ENCODE measurements at regions not wholly inside any gene's neighbourhood (a gene's known extent, or its start where the extent isn't known, plus 50 kb on each side); places are given as distances from the start of the nearest gene placed in this dataset.
"Not testable (repeated sequence)": the region's sequence is repeated elsewhere in the genome, so short reads cannot be mapped to it uniquely, and the experiment has no call there.

DNA sequence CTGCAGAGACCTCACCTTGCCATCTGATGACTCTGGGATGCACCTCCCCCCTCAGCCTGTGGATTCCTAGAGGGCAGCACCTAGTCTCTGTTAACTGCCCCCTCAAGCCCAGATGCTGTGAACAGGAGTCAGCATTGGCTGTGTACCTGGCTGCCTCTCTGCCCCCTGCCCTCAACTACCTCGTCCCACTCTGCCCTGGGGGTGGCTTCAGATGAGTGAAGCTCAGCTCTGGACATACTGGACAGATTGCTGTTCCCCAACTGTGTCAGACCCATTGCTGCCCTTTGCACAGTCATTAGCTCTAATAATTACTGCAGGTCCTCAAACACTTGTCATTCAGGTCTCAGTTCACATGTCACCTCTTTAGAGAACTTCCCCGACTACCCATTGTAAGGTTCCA, 182.1 kb upstream of the TSHZ3 start:
- DNase-seq: no peak

DNA sequence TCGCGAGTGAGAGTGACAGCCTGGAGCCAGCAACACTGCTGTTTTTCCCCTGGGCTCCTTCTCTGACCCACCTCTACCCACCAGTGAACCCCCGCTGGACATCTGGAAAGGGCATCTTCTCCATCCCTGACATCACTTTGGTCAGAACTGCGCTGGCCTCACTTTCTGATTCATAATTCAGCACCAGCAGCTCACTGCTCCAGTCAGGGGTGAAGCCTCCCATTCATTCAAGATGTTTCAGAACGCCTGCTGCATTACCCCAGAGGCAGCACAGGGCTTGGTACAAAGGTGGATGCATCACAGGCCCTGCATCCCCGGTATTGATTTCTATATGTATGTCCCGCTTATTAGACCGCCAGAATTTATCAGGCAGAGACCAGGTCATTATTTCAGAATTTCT, 182.8 kb upstream of the TSHZ3 start:
- DNase-seq: no peak

DNA sequence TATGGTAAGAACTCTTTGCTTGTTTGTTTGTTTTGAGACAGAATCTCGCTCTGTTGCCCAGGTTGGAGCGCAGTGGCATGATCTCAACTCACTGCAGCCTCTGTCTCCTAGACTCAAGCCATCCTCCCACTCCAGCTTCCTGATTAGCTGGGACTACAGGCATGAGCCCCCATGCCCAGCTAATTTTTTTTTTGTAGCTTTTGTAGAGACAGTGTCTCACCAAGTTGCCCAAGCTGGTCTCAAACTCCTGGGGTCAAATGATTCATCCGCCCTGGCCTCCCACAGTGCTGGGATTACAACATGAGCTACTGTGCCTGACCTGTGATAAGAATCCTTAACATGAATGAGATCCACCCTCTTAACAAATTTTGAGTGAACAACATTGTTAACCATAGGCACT, 183.9 kb upstream of the TSHZ3 start:
- DNase-seq: no peak

DNA sequence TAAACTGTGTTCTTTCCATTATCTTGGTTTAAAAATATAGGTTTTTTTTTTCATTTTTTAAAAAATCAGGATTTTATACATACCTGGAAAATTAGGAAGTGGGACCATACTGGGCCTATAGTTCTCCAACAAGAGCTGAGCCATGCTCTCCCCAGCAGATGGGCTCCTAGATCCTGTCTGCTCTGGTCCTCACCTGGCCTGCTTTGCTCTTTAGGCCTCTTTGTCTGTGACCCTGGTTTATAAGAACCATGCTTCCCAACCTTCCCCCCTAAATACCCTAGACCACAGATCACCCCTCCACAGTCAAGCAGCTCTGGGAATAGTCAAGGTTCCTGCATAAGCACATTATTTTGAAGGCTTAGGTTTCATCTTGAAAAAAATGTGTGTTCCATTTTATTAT, 185.0 kb upstream of the TSHZ3 start:
- no peak for DNase-seq

DNA sequence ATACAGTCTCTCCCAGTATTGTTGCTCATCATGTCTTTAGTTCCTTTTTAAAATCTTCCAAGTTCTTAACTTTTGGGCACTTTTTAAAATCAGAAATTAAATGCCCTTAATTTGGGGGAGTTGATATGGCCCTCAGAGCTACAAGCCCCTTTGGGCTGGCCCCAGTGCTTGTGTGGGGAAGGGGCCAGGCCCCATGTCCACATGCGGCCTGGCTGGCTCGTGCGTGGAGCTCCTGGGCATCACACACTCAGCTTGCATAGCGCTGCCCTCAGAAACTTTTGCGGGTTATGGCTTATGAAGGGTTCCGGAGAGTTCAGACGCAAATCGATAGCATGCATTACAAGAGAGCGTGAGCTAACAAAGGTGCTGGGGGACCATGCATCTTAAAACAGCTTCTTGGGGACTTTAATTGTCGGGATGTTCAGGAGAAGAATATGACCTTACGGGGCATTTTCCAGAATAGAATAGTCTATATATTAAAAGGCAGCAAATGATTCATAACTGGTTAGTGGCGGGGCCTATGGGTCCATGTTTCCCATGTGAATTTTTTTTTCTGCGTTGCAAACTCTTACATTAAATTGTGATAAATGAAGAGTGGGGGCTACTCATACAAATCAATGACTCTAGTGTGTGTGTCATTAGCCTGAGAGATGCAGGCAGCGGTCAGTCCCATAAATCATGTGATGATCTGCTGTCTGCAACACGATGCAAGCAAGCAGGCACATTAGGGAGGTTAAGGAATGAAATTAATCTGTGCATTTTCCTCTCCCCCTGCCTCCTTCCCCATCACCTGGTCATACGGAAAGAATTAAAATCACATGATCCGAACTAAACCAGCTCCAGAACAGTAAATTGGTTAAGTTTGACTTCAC, 185.8 kb upstream of the TSHZ3 start:
- DNase-seq: no peak

DNA sequence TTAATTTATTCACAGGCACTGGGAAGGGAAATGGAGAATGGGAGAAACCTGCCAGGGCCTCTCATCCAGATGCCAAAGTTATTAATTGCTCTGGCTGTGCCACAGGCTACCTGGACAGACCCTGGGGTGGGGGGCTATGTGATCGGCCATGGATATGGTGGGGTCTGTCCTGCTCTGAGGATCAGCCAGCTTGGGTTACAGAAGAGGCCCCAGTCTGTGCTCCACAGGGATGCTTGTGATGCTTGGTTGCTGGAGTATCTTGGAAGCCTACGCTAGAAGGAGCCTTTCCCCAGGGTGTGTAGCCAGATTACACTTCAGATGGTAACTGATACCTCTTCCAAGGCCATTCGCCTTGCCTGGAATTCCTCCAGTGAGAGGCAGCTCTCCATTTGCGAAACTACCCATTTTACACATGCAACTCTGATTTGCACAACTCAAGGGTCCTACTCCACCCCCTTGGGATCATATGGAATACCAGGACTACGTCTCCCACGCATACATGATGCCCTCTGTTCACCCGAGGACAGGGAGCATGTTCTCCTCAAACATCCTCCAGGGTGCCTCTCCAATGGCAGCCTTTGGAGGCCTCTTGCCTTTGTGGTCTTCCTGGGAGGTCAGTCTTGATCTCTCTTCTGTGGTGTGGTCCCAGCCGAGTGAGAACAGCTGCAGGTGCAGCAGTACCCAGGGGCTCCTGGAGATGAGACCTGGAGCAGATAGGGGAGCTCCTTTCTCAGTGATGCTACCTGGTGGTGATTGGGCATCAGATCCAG, 186.6 kb upstream of the TSHZ3 start:
- no peak for DNase-seq

DNA sequence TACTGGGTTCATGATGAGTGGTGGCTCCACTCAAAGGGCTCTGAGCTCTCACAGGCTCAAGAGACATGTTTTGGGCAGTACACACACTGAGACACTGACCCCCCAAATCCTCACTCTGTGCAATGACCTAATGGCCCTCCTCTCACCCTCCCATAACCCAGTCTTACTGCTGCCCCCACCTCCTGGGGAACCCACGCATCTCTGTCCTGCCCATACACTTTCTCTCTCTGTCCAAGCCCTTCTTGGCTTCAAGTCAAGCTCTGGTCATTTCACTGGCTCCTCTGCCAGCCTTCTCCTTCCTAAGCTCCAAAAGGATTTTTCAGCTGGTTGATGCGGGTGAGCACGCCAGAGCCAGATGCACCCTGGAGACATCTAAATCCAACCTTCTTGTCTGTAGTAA, 187.9 kb upstream of the TSHZ3 start:
- DNase-seq: no peak

DNA sequence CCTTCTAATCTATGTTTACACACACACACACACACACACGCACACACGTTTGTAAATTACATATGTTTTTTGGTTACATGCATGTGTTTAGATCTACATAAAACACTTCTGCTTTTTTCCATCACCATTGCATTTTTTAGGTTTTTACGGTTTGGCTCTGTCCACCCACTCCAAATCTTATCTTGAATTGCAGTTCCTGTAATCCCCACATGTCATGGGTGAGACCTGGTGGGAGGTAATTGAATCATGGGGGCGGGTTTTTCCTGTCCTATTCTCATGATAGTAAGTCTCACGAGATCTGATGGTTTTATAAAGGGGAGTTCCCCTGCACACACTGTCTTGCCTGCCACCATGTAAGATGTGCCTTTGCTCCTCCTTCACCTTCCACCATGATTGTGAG, 188.7 kb upstream of the TSHZ3 start:
- not testable (repeated sequence) for DNase-seq

DNA sequence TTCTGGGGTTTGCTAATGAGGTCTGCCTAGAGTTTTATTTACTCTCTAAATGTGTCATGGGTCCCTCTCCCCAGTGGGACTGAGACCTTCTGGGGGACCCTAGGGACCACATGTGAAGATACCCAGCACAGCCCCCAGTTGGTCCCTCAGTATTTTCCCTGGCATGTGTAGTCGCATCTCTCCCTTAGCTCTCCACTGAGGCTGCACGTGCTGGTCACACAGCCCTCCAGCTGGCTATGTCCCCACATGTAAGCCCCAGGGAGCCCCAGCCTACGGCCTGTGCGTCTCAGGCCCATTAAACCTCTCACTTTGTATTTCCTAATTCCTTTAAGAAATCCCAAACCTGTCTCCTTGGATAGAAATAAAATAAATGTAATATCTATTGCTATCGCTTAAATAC, 189.6 kb upstream of the TSHZ3 start:
- no peak for DNase-seq

DNA sequence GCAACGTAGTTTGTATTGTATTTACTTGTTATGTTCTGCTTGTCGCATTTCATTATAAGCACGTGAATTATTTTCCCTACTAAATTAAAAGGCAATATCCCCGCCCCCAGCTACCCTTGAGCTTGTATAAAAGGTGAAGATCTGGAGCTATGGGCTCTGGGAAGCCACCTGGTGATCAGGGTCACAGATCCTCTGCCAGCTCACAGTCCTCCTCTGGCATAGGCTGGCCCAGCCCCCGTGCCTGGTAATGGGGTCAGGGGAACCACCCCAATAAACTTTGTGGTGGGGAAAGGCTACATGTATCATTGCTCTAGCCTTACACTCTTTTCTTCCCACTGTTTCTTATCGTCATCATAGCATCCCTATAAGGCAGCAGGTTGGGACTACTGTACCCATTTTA, 190.2 kb upstream of the TSHZ3 start:
- no peak for DNase-seq

DNA sequence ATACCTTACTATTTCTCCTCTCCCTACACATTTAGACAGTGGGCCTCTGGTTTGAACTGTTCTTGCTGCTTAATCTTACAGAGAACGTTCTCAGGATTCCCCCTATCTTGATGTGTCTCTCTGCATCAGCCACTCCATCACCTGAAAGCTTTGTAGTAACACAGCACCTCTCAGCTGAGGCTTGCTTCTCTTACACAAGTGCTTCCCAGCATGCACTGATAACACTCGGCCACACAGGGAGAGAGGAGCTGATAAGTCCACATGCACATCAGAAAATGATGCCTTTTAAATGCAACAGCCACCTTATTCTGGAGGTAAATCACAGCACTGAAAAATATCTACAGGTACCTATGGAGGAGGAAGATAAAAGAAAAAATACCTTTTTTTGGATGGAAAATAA, 192.2 kb upstream of the TSHZ3 start:
- no peak for DNase-seq

DNA sequence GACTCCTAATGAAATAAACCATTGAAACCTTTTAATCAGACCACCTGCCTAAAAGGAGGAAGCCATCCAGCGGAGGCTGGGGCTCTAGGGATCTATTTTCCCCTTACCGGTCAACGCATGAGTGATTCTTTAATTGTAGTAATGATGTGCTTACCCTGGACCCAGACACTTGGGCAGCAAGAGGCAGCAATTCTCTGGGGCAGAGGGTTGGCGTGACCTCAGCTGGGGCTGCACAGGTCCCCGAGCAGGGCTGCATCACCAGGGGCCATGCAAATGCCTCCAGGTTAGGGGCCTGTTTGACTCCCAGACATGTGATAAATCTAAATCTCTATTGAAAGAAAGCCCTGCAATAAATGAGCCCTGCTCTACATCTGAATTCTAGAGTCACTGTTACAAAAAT, 194.2 kb upstream of the TSHZ3 start:
- no peak for DNase-seq

DNA sequence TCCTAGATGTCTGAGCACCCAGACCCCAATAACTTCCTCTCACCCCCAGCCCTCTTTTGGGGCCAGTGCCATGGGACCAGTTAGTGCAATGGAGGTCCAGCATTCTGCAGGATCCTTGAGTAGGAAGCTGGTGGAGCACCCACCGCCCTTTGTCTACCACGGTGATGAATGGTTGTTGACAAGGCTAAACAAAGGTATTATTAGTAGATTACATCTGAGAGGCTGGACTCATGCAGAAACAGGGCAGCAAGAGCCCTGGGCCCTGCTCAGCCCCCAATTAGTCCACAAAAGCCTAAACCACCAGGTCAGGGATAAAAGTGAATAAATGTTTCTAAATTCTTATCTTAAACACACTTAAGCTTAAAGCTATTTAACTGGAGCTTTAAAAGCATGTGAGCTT, 196.5 kb upstream of the TSHZ3 start:
- no peak for DNase-seq

DNA sequence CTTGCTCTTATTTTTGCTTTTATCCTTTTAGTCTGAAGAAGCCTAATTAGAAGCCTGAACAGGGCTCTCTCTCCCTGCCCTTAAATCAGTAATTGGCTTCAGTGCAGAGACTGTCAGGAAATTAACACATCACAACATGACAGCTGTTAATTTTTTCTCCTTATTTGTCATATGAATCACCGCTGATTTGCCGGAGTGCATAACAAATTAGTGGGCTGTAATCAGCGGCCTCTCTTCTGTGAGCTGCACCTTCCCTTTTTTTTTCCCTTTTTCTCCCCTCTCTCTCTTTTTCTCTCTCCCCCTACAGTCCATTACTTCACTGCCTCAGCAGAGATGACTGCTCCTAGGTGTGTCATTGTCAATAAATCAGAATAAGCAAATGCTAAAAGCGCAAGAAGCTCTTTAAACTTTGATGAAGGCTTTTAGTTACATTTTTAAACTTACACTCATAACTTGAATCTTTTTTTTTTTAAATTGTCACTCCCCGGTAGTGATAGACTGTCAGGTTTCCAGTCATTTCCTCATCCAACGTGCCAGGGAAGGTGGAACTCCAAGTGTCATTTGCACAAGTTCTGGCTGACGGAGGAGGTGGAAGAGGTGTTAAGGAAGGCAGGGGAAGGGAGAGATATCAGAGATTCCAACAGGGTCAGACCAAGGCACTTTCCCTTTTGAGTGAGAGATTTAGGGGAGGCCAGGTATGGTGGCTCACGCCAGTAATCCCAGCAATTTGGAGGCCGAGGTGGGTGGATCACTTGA, 197.1 kb upstream of the TSHZ3 start:
- no peak for DNase-seq

DNA sequence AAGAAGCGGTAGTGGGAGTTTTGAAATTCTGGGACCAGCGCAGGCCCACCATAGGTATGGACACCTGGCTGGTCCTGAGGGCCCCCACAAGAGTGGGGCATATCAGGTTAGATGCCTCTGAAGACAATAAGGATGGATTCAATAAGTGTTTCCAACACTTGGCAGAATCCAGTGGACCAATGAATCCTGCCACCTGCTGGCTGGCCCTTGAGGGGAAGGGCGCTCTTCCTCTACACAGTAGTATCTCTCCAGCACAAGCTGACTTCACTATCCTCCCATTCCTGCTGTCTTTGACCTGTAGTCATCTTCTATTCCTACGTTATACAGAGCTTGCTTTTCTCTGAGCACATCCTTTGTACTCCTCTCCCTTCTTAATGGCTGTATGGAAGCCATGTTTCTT, 199.7 kb upstream of the TSHZ3 start:
- DNase-seq: peak in 1 of 2 experiments; percentile 66

DNA sequence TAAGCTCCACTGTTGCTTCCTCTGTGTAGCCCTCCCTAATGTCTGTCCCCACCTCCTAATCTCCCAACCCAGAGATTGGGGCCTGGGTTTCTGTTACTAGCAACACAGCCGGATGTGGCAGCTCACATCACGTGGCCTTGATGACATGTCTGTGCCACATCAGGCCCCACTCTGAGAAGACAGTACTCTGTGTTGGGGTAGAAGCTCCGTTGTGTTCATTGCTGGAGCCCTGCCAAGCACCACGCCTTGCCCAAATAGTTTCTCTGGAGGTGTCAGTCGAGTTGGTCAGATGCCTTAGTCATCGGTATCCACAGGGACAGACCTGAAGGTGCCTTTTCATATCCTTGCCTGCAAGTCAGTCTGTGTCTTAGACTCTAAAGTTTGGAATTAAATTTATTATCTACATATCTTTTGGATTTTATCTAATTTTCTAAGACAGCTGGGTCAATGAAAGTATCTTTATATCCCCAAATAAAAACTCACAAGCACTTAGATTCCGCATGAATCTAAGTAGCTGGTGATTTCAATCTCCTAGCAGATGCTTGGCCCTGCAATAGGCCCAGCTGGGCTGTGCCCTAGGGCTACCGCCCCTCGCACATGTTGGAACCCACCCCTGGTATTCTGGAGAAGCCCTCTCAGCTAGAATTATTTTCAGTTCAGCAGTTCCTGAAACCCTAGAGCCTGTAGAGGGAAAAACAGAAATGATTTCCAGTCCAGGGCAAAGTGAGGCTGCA, 204.0 kb upstream of the TSHZ3 start:
- no peak for DNase-seq

DNA sequence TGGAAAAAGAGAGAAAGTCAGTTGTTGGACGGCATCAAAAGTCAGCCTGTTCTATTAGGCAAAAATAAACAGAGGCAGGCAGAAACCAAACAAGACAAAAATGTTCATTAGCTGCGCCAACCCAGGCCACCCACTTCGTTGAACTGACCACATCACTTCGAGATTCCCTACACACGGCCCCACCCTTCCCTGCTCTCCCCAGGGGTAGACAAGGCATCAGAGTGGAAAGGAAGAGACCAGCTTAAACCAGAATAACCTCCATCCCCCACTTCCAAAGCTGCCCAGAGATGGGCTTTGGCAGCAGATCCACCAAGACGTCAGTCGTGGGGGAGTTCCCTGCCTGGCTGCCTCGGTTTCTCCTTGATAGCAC, 204.6 kb upstream of the TSHZ3 start:
- DNase-seq: no peak

DNA sequence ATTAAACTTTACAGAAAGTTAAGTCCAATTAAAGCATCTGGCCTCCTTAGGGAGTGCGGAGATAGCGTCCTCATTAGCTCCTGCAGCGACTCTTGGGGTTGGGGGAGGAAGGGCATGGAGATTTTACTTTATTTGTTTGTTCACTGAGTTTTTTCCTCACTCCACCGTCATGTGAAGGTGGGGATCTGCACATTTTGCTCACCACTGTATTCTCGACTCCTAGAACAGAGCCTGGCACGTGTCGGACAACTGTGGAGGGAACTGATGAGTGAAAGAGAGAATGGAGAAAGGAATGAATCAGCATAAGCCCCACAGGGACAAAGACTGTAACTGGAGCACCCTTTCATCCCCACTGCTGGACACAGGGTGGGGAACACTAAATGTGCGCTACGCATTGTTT, 205.1 kb upstream of the TSHZ3 start:
- DNase-seq: no peak

DNA sequence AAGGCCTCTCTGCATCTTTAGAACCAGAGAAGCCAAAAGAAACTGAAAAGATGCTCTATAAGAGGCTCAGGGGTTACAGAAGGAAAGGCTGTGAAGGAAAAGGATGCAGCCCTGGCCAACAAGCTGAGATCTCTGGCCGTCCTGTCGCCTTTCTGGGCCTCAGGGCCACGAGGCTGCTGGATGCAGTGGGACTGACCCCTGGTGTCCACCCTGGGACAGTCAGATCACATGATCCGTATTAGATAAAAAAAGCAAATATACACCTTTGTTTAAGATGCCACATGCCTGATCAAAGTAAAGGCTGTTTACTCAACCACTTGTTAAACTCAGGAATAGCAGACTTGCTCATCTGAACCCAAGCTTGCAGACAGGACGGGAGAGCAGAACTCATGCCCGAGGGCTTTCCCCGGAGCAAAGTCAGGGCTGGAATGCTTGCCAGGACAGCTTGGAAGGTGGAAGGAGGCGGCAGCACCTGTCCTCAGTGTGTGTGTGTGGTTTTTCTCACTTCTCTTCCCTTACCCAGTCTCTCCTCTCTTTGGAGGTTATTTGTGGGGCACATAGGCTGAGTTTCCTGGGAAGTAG, 206.5 kb upstream of the TSHZ3 start:
- no peak for DNase-seq

DNA sequence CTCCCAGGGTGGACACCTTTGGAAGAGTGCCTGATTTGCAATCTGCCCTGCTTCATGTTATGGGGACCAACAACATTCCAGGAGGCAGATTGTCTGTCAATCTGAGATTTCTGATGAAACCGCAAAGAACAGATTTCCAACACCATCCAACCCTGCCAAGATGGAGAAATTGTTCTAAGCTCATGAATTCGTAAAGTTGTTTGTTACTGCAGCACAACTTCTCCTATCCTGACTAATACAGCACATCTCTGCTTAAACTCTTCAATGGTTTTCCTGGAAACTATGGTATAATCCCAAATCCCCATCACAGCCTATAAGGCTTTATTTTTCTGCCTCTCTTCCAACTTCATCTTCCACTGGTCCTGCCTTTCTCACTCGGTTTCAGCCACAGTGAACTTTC, 210.3 kb upstream of the TSHZ3 start:
- no peak for DNase-seq

DNA sequence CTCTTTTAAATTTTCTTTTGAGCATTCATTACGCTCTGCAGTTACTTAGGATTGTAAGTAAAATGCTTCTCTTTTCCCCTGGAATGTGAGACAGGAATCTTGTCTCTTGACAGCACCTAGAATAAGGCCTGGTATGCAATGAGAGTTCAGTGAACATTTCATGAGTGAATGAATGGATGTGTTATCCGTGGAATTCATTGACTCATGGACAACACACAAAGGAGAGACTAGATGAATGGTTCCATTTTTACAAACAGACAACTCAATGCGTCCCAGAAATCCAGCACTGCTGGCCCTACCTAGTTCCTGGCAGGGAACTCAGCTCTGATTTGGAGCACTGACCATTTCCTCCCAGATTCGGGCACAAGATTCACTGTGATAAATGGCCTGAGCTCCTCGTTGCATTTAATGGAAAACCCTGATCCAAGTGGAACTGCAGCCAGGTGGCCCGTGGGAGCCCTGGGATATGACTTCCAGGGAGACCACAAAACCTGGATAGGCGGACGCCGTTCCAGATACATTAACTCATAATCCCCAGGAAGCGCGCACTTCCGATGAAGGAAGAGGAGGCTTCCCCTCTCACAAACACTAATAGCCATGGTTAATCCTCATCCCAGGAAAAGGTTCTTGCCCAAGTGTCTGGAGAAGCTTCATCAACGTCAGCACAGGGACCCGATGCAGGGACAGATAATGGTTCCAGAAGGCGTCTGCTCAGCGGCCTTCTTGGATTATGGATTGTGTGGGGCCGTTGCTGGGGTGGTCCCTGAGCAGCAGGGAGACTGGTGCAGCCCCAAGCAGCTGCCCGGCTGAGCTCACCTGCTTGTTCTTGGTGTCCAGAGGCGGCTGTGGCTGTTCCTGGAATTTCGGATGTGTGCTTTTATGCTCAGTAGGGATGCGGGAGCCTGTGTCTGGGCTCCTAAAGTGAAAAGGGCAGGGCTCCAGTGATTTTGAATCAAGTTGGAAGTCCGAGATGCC, 211.1 kb upstream of the TSHZ3 start:
- no peak for DNase-seq

Measured in NCI-H526 (cell line).